Testis (tissue), 2 donors: ENCODE measurements at regions not wholly inside any gene's neighbourhood (a gene's known extent, or its start where the extent isn't known, plus 50 kb on each side); places are given as distances from the start of the nearest gene placed in this dataset.

ENCODE experiments used
- DNase-seq: peaks from one replicate; pipeline ENCODE4 v3.0.0-alpha.2; 2019
- H3K27ac ChIP-seq, 2 donors: fragments of 200-600 bp; sonication (generic); one replicate each; pipeline ENCODE4 v1.5.1; 2019
- H3K27me3 ChIP-seq: fragments of 200-600 bp; sonication (generic); one replicate; pipeline ENCODE4 v1.5.1; 2019
- H3K36me3 ChIP-seq: fragments of 200-600 bp; sonication (generic); one replicate; pipeline ENCODE4 v1.5.1; 2017; ENCODE audit warnings: low read depth; ENCODE audit errors: missing control alignments
- H3K4me1 ChIP-seq: fragments of 200-600 bp; sonication (generic); one replicate; pipeline ENCODE4 v1.5.1; 2019
- H3K4me3 ChIP-seq, 2 donors: fragments of 200-600 bp; sonication (generic); one replicate each; pipeline ENCODE4 v1.5.1; 2017 to 2019
- H3K9me3 ChIP-seq: fragments of 200-600 bp; sonication (generic); one replicate; pipeline ENCODE4 v1.5.1; 2017
- CTCF ChIP-seq, 3 experiments: fragments of 450-650 bp in 2 of 3; fragments of 200-600 bp in 1 of 3; sonication (generic) in 1 of 3; IDR thresholded peaks; one replicate each; pipeline ENCODE4 v1.5.1; 2016 to 2019; ENCODE audit warnings: antibody characterized with exemption in 3 of 3, mild to moderate bottlenecking in 2 of 3, moderate library complexity in 1 of 3
- POLR2A ChIP-seq: fragments of 450-650 bp; IDR thresholded peaks from one replicate; pipeline ENCODE4 v1.6.1; 2017; ENCODE audit warnings: antibody characterized with exemption, mild to moderate bottlenecking, moderate library complexity
- WGBS, 2 donors: methylation state at CpG; one replicate each; pipeline ENCODE4 v1.1.5; 2018; 5-methylcytosine and 5-hydroxymethylcytosine counted together
- intact Hi-C: fragments of 100-400 bp; cut with DNase I; formaldehyde crosslinking; loops from one replicate; pipeline ENCODE4 v1.15.1; 2023; ENCODE audit warnings: low total_unique reads

GRCh38 chr22:49586244-49586748, 241.4 kb downstream of the BRD1 start:
- TF ChIP-seq CTCF (IDR thresholded peaks at IDR 0.05): no peak
- no peak for TF ChIP-seq POLR2A
- H3K9me3 ChIP-seq: no peaks in the 10 kb centered on the region
- H3K4me1 ChIP-seq: no peaks in the 10 kb centered on the region
- no peak overlapping the region for H3K4me3 ChIP-seq
- WGBS, 2 donors: 85 to 89% methylated on average over 14 to 20 of the region's 20 CpGs
- no peaks in the 10 kb centered on the region for H3K27me3 ChIP-seq
- intact Hi-C loops: no loop called here
- no peak overlapping the region for H3K27ac ChIP-seq
- no peak for DNase-seq
- H3K36me3 ChIP-seq: no peaks in the 10 kb centered on the region

- no peaks in the 10 kb centered on the region for H3K4me1 ChIP-seq
- DNase-seq: no peak
- no peaks in the 10 kb centered on the region for H3K27me3 ChIP-seq
- WGBS, 2 donors: 87 to 90% methylated on average over 23 of the region's 23 CpGs
- intact Hi-C loops: no loop called here
- no peak overlapping the region for H3K27ac ChIP-seq
- H3K9me3 ChIP-seq: no peaks in the 10 kb centered on the region
- TF ChIP-seq CTCF (IDR thresholded peaks at IDR 0.05): no peak
- TF ChIP-seq POLR2A: no peak
- no peak overlapping the region for H3K4me3 ChIP-seq
- H3K36me3 ChIP-seq: no peaks in the 10 kb centered on the region
Observed at GRCh38 chr22:49585461-49586243, 242.0 kb downstream of the BRD1 start.

GRCh38 chr22:49583886-49584505, 243.7 kb downstream of the BRD1 start:
- Histone ChIP-seq H3K36me3 (no peaks in the 10 kb centered on the region), H3K4me3 (no peak overlapping the region), H3K4me1 (no peaks in the 10 kb centered on the region), H3K27ac (no peak overlapping the region), H3K27me3 (no peaks in the 10 kb centered on the region), H3K9me3 (no peaks in the 10 kb centered on the region)
- 92 to 94% methylated on average over 22 to 26 of the region's 26 CpGs for WGBS, 2 donors
- DNase-seq: no peak
- TF ChIP-seq POLR2A (no peak), CTCF (IDR thresholded peaks at IDR 0.05) (no peak)
- intact Hi-C loops: no loop called here

- H3K27ac ChIP-seq: no peak overlapping the region
- no peaks in the 10 kb centered on the region for H3K4me1 ChIP-seq
- no peak for DNase-seq
- intact Hi-C loops: no loop called here
- H3K27me3 ChIP-seq: no peaks in the 10 kb centered on the region
- H3K9me3 ChIP-seq: no peaks in the 10 kb centered on the region
- H3K4me3 ChIP-seq: no peak overlapping the region
- 77 to 80% methylated on average over 11 of the region's 11 CpGs for WGBS, 2 donors
- H3K36me3 ChIP-seq: no peaks in the 10 kb centered on the region
- no peak for TF ChIP-seq CTCF (IDR thresholded peaks at IDR 0.05)
- no peak for TF ChIP-seq POLR2A
Observed at GRCh38 chr22:49583341-49583740, 244.3 kb downstream of the BRD1 start.
